Cardiac muscle cell (in vitro differentiated cells and primary cell): ENCODE measurements at regions not wholly inside any gene's neighbourhood (a gene's known extent, or its start where the extent isn't known, plus 50 kb on each side); places are given as distances from the start of the nearest gene placed in this dataset.
"Not testable (repeated sequence)": the region's sequence is repeated elsewhere in the genome, so short reads cannot be mapped to it uniquely, and the experiment has no call there.

ENCODE experiments used
- DNase-seq, 2 donors: peaks; one replicate each; pipeline versions ENCODE4 v3.0.0 to v3.0.0-alpha.2; 2010 to 2017; ENCODE audit warnings: low read depth in 1 of 2, low spot score in 1 of 2
- H3K27ac ChIP-seq: fragments of 200-600 bp; sonication (generic); 2 replicates; pipeline ENCODE4 v1.5.1; 2016
- H3K27me3 ChIP-seq: fragments of 200-600 bp; sonication (generic); 2 replicates; pipeline ENCODE4 v1.6.0; 2016; ENCODE audit warnings: control low read depth
- H3K36me3 ChIP-seq: fragments of 200-600 bp; sonication (generic); 2 replicates; pipeline ENCODE4 v1.5.1; 2016; ENCODE audit warnings: control low read depth
- H3K4me1 ChIP-seq: fragments of 200-600 bp; sonication (generic); 2 replicates; pipeline ENCODE4 v1.8.1; 2017; ENCODE audit warnings: low read depth, mild to moderate bottlenecking, mixed run types
- H3K4me3 ChIP-seq: fragments of 200-600 bp; sonication (generic); 2 replicates; pipeline ENCODE4 v1.5.1; 2016; ENCODE audit warnings: mild to moderate bottlenecking
- H3K9me3 ChIP-seq: fragments of 200-600 bp; sonication (generic); 2 replicates; pipeline ENCODE4 v1.5.1; 2017; ENCODE audit warnings: low read depth, mild to moderate bottlenecking, control low read depth
- TF ChIP-seq, protein P1 (sequence below): IDR thresholded peaks from 2 replicates; pipeline ENCODE4 v1.5.1; 2012; ENCODE audit warnings: low read depth, mild to moderate bottlenecking, low read length

GRCh38 chr9:103210607-103211006, 215.5 kb downstream of the CYLC2 start:
- no peak for DNase-seq
- Histone ChIP-seq H3K27me3 (no peaks in the 10 kb centered on the region), H3K9me3 (no peaks in the 10 kb centered on the region), H3K36me3 (no peaks in the 10 kb centered on the region), H3K4me3 (no peak overlapping the region), H3K4me1 (no peaks in the 10 kb centered on the region), H3K27ac (no peak overlapping the region)
- TF ChIP-seq, protein P1, sequence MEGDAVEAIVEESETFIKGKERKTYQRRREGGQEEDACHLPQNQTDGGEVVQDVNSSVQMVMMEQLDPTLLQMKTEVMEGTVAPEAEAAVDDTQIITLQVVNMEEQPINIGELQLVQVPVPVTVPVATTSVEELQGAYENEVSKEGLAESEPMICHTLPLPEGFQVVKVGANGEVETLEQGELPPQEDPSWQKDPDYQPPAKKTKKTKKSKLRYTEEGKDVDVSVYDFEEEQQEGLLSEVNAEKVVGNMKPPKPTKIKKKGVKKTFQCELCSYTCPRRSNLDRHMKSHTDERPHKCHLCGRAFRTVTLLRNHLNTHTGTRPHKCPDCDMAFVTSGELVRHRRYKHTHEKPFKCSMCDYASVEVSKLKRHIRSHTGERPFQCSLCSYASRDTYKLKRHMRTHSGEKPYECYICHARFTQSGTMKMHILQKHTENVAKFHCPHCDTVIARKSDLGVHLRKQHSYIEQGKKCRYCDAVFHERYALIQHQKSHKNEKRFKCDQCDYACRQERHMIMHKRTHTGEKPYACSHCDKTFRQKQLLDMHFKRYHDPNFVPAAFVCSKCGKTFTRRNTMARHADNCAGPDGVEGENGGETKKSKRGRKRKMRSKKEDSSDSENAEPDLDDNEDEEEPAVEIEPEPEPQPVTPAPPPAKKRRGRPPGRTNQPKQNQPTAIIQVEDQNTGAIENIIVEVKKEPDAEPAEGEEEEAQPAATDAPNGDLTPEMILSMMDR: no peak

DNA sequence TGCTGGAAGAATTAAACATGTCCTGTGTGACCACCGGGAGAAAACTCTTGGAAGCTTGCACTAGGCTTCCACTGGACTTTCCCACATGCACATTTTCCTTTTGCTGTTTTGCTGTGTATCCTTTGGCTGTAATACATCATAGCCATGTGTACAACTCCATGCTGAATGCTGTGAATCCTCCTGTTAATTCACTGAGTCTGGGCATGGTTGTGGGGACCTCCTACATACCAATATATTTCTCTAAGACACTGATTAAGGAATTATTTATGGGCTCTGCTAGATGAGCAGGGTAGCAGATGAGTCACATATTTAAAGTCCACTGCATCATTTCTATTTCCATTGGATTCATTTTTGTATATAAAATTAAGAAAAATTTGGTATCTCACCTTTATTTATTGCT, 220.1 kb downstream of the CYLC2 start:
- H3K27me3 ChIP-seq: no peaks in the 10 kb centered on the region
- no peak for DNase-seq
- no peaks in the 10 kb centered on the region for H3K4me1 ChIP-seq
- no peak overlapping the region for H3K4me3 ChIP-seq
- H3K27ac ChIP-seq: no peak overlapping the region
- H3K9me3 ChIP-seq: no peaks in the 10 kb centered on the region
- no peaks in the 10 kb centered on the region for H3K36me3 ChIP-seq
- TF ChIP-seq, protein P1: no peak

DNA sequence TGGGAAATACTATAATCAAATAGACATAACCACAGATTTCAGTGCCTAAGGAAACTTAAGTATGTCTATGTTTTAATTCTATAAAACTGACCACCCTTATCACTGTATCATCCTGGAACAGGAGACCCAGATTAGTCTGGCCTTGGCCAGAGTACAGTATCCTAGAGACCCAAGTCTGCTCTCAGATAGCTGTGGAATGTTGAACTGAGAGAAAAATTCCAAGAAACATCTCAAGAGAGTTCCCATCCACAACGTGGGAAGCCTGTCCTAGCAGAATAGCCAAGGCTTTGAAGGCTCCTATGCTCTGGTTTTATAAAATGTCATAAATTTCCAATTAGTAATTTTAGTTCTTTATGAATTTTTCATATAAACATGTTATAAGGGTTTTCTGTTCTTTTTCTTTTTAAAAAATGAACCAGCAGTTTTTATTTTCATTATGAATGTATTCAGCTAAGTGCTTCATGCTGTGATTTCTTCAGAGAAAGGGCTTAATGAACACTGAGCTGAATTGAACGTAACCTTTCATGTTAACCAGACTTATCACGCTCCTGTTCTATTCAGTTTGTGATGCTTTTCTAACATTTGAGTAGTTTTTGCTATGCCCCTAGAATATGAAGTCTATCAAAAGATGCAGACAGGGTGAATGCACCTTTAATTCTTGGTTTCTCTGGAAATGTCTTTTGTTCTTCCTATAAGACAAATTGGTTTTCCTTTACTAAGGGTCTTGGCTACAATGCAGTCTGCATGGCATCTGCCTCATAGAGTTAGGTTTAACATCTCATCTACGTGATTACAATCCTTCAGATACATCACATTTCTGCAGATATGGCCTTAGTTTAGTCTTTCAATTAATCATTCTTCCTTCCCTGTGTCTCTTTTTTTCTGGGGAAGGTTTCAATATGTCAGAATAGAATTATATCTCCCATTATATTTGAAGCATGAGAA, 230.8 kb downstream of the CYLC2 start:
- H3K36me3 ChIP-seq: no peaks in the 10 kb centered on the region
- no peak for DNase-seq
- TF ChIP-seq, protein P1: no peak
- H3K4me1 ChIP-seq: no peaks in the 10 kb centered on the region
- no peak overlapping the region for H3K27ac ChIP-seq
- H3K4me3 ChIP-seq: no peak overlapping the region
- H3K9me3 ChIP-seq: no peaks in the 10 kb centered on the region
- H3K27me3 ChIP-seq: no peaks in the 10 kb centered on the region

GRCh38 chr9:103226647-103227013, 231.5 kb downstream of the CYLC2 start:
- no peak for DNase-seq
- TF ChIP-seq, protein P1: no peak
- H3K27ac ChIP-seq: no peak overlapping the region
- no peaks in the 10 kb centered on the region for H3K36me3 ChIP-seq
- no peaks in the 10 kb centered on the region for H3K27me3 ChIP-seq
- H3K4me3 ChIP-seq: no peak overlapping the region
- H3K9me3 ChIP-seq: no peaks in the 10 kb centered on the region
- H3K4me1 ChIP-seq: no peaks in the 10 kb centered on the region

DNA sequence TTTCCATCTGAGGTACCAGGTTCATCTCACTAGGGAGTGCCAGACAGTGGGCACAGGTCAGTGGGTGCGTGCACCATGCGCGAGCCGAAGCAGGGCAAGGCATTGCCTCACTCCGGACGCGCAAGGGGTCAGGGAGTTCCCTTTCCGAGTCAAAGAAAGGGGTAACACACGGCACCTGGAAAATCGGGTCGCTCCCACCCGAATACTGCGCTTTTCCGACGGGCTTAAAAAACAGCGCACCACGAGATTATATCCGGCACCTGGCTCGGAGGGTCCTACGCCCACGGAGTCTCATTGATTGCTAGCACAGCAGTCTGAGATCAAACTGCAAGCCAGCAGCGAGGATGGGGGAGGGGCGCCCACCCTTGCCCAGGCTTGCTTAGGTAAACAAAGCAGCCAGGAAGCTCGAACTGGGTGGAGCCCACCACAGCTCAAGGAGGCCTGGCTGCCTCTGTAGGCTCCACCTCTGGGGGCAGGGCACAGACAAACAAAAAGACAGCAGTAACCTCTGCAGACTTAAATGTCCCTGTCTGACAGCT, 242.5 kb downstream of the CYLC2 start:
- not testable (repeated sequence) for H3K4me3 ChIP-seq, H3K9me3 ChIP-seq, H3K27me3 ChIP-seq, H3K4me1 ChIP-seq, H3K27ac ChIP-seq, H3K36me3 ChIP-seq, DNase-seq

DNA sequence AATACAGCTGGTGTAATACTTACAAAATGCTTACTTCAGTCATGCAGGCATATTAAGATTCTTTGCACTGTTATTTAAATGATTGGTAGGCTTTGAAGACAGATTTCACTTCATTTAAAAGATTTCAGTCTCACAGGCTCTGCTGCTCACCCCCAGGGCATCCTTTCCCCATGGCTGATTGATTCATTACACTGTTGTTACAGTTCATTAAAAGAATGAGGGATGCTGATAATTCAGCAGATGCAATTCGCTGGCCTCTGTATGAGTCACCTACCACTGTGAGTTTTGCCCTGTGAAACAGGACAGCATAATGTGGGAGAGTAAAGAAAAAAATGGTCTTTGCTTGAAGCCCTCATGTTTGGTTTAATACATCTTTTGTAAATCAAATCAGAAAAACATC, 246.9 kb downstream of the CYLC2 start:
- TF ChIP-seq, protein P1: no peak
- H3K27me3 ChIP-seq: no peaks in the 10 kb centered on the region
- H3K9me3 ChIP-seq: no peaks in the 10 kb centered on the region
- H3K4me3 ChIP-seq: no peak overlapping the region
- H3K4me1 ChIP-seq: no peaks in the 10 kb centered on the region
- H3K36me3 ChIP-seq: no peaks in the 10 kb centered on the region
- no peak for DNase-seq
- no peak overlapping the region for H3K27ac ChIP-seq
